ENCODE measurements at regions not wholly inside any gene's neighbourhood (a gene's known extent, or its start where the extent isn't known, plus 50 kb on each side); places are given as distances from the start of the nearest gene placed in this dataset.
A peak's percentile ranks its signal among the peaks of the same experiment; 100 is the strongest.
"Not testable (repeated sequence)": the region's sequence is repeated elsewhere in the genome, so short reads cannot be mapped to it uniquely, and the experiment has no call there.

DNA sequence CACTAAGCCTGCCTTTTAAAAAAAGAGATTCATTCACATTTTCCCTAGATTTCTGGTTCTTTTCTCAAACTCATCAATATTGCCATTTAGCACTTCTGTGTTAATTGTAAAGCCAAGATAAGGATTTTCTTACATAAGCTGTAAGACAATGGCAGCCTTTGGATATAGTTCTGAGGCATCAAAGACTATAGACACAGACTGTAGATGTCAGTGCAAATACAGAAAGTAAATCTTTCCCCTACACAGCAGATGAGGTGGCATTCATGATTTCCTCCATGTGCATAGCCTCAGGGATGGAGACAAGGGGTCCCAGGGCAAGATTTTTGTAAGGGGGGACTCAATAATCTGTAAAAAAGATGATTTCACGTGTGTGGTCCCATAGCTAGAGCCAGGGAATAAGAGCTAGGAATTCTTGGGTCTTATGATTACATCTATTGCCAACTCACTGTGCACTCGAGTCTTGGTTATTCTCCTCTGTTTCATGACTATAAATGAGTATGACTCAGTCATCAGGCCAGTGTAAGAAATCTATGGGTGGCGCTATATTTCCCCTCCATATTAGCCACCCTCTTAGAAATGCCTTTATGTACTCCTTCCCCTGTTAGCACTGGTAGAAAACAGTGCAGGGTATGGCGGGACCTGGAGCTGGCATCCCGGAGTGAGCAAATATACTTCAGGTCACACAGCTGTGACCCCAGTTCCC lies 207.5 kb downstream of the EXOC5 start:
- no peaks in the 10 kb centered on the region for H3K9me3 ChIP-seq (ENCODE audit: control insufficient read depth, insufficient read depth, low read length)
- peak overlapping the region; percentile 31 for H3K27ac ChIP-seq (ENCODE audit: low read depth, low read length)
- no peaks in the 10 kb centered on the region for H3K27me3 ChIP-seq (ENCODE audit: control insufficient read depth, insufficient read depth, low read length)
- H3K36me3 ChIP-seq (ENCODE audit: control insufficient read depth, insufficient read depth, low read length): no peaks in the 10 kb centered on the region
- peaks cover 50% of the 10 kb centered on the region for H3K4me1 ChIP-seq (ENCODE audit: control insufficient read depth, insufficient read depth, low read length)
- H3K9ac ChIP-seq (ENCODE audit: low read depth, low read length): no peak overlapping the region
- no peak overlapping the region for H3K4me3 ChIP-seq (ENCODE audit: low read depth, low read length)

DNA sequence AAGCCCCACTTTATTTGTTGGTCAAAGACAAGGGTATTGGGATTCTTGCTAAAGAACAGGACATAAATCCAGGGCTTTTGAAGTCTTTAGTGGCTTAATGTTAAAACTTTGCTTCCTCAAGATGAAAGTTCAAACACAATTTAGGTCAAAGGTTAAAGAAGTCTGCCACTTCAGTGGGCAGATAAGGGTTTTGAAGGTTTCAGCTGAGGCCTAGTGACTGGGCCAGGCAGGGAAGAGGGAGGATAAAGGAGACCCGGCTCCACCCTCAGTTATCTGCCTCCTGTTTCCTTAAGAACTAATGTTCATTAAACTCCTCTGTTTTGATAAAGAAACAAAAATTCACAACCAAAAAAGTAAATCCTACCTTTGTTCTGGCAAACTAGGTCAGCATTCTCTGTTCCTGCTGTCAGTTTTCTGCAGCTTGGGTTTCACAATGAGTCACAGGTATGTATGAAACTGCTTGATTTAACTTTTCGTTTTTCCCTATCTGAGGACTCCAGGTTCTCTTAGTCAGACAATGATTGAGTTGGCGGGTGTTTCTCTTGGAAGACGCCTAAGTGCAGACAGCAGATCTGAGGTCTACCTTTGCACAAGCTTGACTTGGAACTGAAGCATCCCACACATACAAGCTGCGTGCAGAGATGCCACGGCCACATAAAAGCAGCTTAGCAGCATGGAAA lies 208.3 kb downstream of the EXOC5 start:
- H3K9me3 ChIP-seq (ENCODE audit: control insufficient read depth, insufficient read depth, low read length): no peaks in the 10 kb centered on the region
- H3K36me3 ChIP-seq (ENCODE audit: control insufficient read depth, insufficient read depth, low read length): no peaks in the 10 kb centered on the region
- peaks cover 44% of the 10 kb centered on the region for H3K4me1 ChIP-seq (ENCODE audit: control insufficient read depth, insufficient read depth, low read length)
- H3K4me3 ChIP-seq (ENCODE audit: low read depth, low read length): no peak overlapping the region
- no peaks in the 10 kb centered on the region for H3K27me3 ChIP-seq (ENCODE audit: control insufficient read depth, insufficient read depth, low read length)
- H3K27ac ChIP-seq (ENCODE audit: low read depth, low read length): peak overlapping the region; percentile 31
- no peak overlapping the region for H3K9ac ChIP-seq (ENCODE audit: low read depth, low read length)

- Histone ChIP-seq H3K27ac (ENCODE audit: low read depth, low read length) (no peak overlapping the region), H3K4me3 (ENCODE audit: low read depth, low read length) (no peak overlapping the region), H3K9me3 (ENCODE audit: control insufficient read depth, insufficient read depth, low read length) (no peaks in the 10 kb centered on the region), H3K36me3 (ENCODE audit: control insufficient read depth, insufficient read depth, low read length) (no peaks in the 10 kb centered on the region), H3K27me3 (ENCODE audit: control insufficient read depth, insufficient read depth, low read length) (no peaks in the 10 kb centered on the region), H3K4me1 (ENCODE audit: control insufficient read depth, insufficient read depth, low read length) (peaks cover 31% of the 10 kb centered on the region), H3K9ac (ENCODE audit: low read depth, low read length) (no peak overlapping the region)
Observed at GRCh38 chr14:57058319-57058718, 210.4 kb downstream of the EXOC5 start.

DNA sequence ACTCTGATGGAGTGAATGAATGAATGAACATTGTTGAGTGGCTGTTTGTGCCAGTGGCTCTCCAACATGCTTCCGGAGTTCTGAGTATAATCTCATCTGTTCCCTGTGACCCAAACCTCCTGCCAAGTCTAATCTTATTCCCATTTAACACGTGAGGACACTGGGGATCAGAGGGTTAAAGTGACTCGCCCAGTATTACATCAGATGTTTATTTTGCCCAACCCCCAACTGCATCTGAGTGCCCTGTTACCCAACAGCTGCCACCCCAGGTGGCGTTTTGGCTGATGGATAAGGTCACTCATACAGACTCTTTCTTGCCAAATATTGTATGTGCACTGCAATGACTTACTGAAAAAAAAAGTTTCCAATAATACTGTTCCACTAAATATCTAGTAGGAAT lies 210.9 kb downstream of the EXOC5 start:
- Histone ChIP-seq H3K27ac (ENCODE audit: low read depth, low read length) (no peak overlapping the region), H3K4me3 (ENCODE audit: low read depth, low read length) (no peak overlapping the region)

DNA sequence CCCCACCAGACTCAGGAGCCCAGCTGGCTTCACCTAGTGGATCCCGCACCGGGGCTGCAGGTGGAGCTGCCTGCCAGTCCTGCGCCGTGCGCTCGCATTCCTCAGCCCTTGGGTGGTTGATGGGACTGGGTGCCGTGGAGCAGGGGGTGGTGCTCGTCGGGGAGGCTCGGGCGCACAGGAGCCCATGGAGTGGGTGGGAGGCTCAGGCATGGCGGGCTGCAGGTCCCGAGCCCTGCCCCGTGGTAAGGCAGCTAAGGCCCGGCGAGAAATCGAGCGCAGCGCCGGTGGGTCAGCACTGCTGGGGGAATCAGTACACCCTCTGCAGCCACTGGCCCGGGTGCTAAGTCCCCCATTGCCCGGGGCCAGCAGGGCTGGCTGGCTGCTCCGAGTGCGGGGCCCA lies 212.2 kb downstream of the EXOC5 start:
- not testable (repeated sequence) for H3K36me3 ChIP-seq (ENCODE audit: control insufficient read depth, insufficient read depth, low read length); H3K9me3 ChIP-seq (ENCODE audit: control insufficient read depth, insufficient read depth, low read length); H3K27ac ChIP-seq (ENCODE audit: low read depth, low read length); H3K27me3 ChIP-seq (ENCODE audit: control insufficient read depth, insufficient read depth, low read length); H3K4me3 ChIP-seq (ENCODE audit: low read depth, low read length); H3K9ac ChIP-seq (ENCODE audit: low read depth, low read length)
- H3K4me1 ChIP-seq (ENCODE audit: control insufficient read depth, insufficient read depth, low read length): peaks cover 31% of the 10 kb centered on the region

More for the DNA sequence above, 210.9 kb downstream of the EXOC5 start:
- Histone ChIP-seq H3K27me3 (ENCODE audit: control insufficient read depth, insufficient read depth, low read length) (no peaks in the 10 kb centered on the region), H3K36me3 (ENCODE audit: control insufficient read depth, insufficient read depth, low read length) (no peaks in the 10 kb centered on the region), H3K9ac (ENCODE audit: low read depth, low read length) (no peak overlapping the region), H3K4me1 (ENCODE audit: control insufficient read depth, insufficient read depth, low read length) (peaks cover 31% of the 10 kb centered on the region), H3K9me3 (ENCODE audit: control insufficient read depth, insufficient read depth, low read length) (no peaks in the 10 kb centered on the region)

DNA sequence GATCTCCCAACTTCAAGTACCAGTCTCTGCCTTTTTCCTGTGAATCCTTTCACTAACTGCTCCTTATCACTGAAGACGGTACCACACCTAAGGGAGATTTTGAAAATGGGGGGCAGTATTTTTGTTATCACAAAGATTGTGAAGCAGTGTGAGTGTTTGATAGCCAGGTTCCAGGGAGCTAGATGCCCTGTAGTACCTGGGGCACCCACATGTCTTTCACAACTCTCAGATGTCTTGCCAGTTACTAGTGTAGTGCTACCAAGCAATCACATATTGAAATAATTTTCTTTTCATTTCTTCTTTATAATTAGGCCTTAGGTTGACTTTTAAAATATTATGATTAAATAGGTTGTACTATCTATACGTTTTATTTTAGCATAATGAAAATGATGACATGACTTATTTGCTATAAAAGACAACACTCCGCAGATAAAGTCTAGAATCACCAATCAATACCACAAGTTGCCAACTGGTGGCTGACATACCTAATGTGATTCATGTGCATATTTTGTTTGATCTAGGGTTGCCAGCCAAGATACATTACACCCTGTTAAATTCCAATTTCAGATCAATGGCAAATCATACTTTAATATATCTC lies 215.9 kb downstream of the EXOC5 start:
- Histone ChIP-seq H3K27ac (ENCODE audit: low read depth, low read length) (no peak overlapping the region), H3K4me1 (ENCODE audit: control insufficient read depth, insufficient read depth, low read length) (peaks cover 16% of the 10 kb centered on the region), H3K9me3 (ENCODE audit: control insufficient read depth, insufficient read depth, low read length) (no peaks in the 10 kb centered on the region), H3K36me3 (ENCODE audit: control insufficient read depth, insufficient read depth, low read length) (no peaks in the 10 kb centered on the region), H3K9ac (ENCODE audit: low read depth, low read length) (no peak overlapping the region), H3K27me3 (ENCODE audit: control insufficient read depth, insufficient read depth, low read length) (no peaks in the 10 kb centered on the region), H3K4me3 (ENCODE audit: low read depth, low read length) (no peak overlapping the region)

DNA sequence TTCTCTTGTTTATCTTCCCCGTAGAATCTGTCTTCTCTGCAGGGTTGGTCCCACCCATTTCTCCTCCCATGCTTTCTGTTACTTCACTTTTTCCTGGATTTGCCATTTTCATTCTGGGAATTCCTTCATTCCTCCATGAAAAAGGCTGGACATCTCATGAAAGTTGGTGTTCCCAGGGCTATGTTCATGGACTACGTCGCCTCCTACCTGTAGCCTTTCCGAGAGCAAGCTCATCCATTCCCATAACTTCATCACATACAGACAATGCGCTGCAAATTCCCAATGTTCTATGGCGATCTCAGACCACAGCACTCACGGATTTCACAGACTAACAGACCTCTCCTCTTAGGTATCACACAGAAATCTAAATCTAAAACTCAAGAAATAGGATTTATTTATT lies 217.1 kb downstream of the EXOC5 start:
- Histone ChIP-seq H3K27ac (ENCODE audit: low read depth, low read length) (no peak overlapping the region), H3K4me1 (ENCODE audit: control insufficient read depth, insufficient read depth, low read length) (peaks cover 9% of the 10 kb centered on the region; the same call in 1 of the 2 replicates), H3K27me3 (ENCODE audit: control insufficient read depth, insufficient read depth, low read length) (no peaks in the 10 kb centered on the region), H3K36me3 (ENCODE audit: control insufficient read depth, insufficient read depth, low read length) (no peaks in the 10 kb centered on the region), H3K4me3 (ENCODE audit: low read depth, low read length) (no peak overlapping the region), H3K9ac (ENCODE audit: low read depth, low read length) (no peak overlapping the region), H3K9me3 (ENCODE audit: control insufficient read depth, insufficient read depth, low read length) (no peaks in the 10 kb centered on the region)

GRCh38 chr14:57049848-57050247 lies 218.9 kb downstream of the EXOC5 start:
- no peak overlapping the region for H3K9ac ChIP-seq (ENCODE audit: low read depth, low read length)
- H3K27ac ChIP-seq (ENCODE audit: low read depth, low read length): no peak overlapping the region
- H3K4me1 ChIP-seq (ENCODE audit: control insufficient read depth, insufficient read depth, low read length): peaks cover 9% of the 10 kb centered on the region; the same call in 1 of the 2 replicates
- no peak overlapping the region for H3K4me3 ChIP-seq (ENCODE audit: low read depth, low read length)
- no peaks in the 10 kb centered on the region for H3K36me3 ChIP-seq (ENCODE audit: control insufficient read depth, insufficient read depth, low read length)
- no peaks in the 10 kb centered on the region for H3K9me3 ChIP-seq (ENCODE audit: control insufficient read depth, insufficient read depth, low read length)
- H3K27me3 ChIP-seq (ENCODE audit: control insufficient read depth, insufficient read depth, low read length): no peaks in the 10 kb centered on the region

- Histone ChIP-seq H3K36me3 (ENCODE audit: control insufficient read depth, insufficient read depth, low read length) (no peaks in the 10 kb centered on the region), H3K27ac (ENCODE audit: low read depth, low read length) (no peak overlapping the region), H3K4me3 (ENCODE audit: low read depth, low read length) (no peak overlapping the region), H3K4me1 (ENCODE audit: control insufficient read depth, insufficient read depth, low read length) (peaks cover 9% of the 10 kb centered on the region; the same call in 1 of the 2 replicates), H3K9ac (ENCODE audit: low read depth, low read length) (no peak overlapping the region), H3K27me3 (ENCODE audit: control insufficient read depth, insufficient read depth, low read length) (no peaks in the 10 kb centered on the region), H3K9me3 (ENCODE audit: control insufficient read depth, insufficient read depth, low read length) (no peaks in the 10 kb centered on the region)
Observed at GRCh38 chr14:57046175-57046574, 222.5 kb downstream of the EXOC5 start.

GRCh38 chr14:57044101-57044973 lies 224.4 kb downstream of the EXOC5 start:
- not testable (repeated sequence) for H3K9ac ChIP-seq (ENCODE audit: low read depth, low read length); H3K9me3 ChIP-seq (ENCODE audit: control insufficient read depth, insufficient read depth, low read length); H3K36me3 ChIP-seq (ENCODE audit: control insufficient read depth, insufficient read depth, low read length); H3K27ac ChIP-seq (ENCODE audit: low read depth, low read length); H3K27me3 ChIP-seq (ENCODE audit: control insufficient read depth, insufficient read depth, low read length); H3K4me3 ChIP-seq (ENCODE audit: low read depth, low read length); H3K4me1 ChIP-seq (ENCODE audit: control insufficient read depth, insufficient read depth, low read length)

All from HUES48 (cell line).